ENCODE measurements at regions not wholly inside any gene's neighbourhood (a gene's known extent, or its start where the extent isn't known, plus 50 kb on each side); places are given as distances from the start of the nearest gene placed in this dataset.

GRCh38 chrX:145002771-145003170 is 244.5 kb upstream of the SPANXN1 start:
- peak; percentile 71 for DNase-seq (ENCODE audit: low read depth)

- no peak for DNase-seq (ENCODE audit: low read depth)
These were observed 243.9 kb upstream of the SPANXN1 start for GRCh38 chrX:145003443-145003842.

- no peak for DNase-seq (ENCODE audit: low read depth)
These were observed 205.8 kb upstream of the SPANXN1 start for GRCh38 chrX:145041486-145041885.

GRCh38 chrX:145068450-145068849 is 178.9 kb upstream of the SPANXN1 start:
- DNase-seq (ENCODE audit: low read depth) = no peak

- no peak for DNase-seq (ENCODE audit: low read depth)
These were observed 148.1 kb upstream of the SPANXN1 start for GRCh38 chrX:145099204-145099603.

All from RPMI7951 (cell line).